ENCODE measurements at regions not wholly inside any gene's neighbourhood (a gene's known extent, or its start where the extent isn't known, plus 50 kb on each side); places are given as distances from the start of the nearest gene placed in this dataset.

- ATAC-seq: no peak
- TF ChIP-seq CTCF (IDR thresholded peaks at IDR 0.05): no peak
- Histone ChIP-seq H3K27ac (no peak overlapping the region), H3K36me3 (no peaks in the 10 kb centered on the region), H3K9me3 (peaks cover 0 to under 1% (median 0%) of the 10 kb centered on the region in 11 donors), H3K27me3 (peaks cover 0 to 19% (median 8%) of the 10 kb centered on the region in 7 donors), H3K4me3 (no peak overlapping the region), H3K4me1 (no peaks in the 10 kb centered on the region)
- WGBS, 2 donors: 82% methylated on average over 6 of the region's 6 CpGs
- DNase-seq: no peak
- intact Hi-C loops (cut with DNase I): loop anchor here in 3 of 10 donors (2.0 to 10.0 kb wide), 3 partner anchors 129 to 137 kb away; no protein-coding TSS in a partner anchor
Observed at GRCh38 chr12:131403676-131404075, 307.2 kb upstream of the SFSWAP start.

- Histone ChIP-seq H3K9me3 (no peaks in the 10 kb centered on the region), H3K36me3 (no peaks in the 10 kb centered on the region), H3K27me3 (peaks cover 0 to 21% (median 8%) of the 10 kb centered on the region in 7 donors), H3K27ac (no peak overlapping the region), H3K4me3 (no peak overlapping the region), H3K4me1 (no peaks in the 10 kb centered on the region)
- no peak for TF ChIP-seq CTCF (IDR thresholded peaks at IDR 0.05)
- DNase-seq: no peak
- intact Hi-C loops (cut with DNase I): loop anchor here in 2 of 10 donors (5.0 to 10.0 kb wide), 2 partner anchors 130 to 137 kb away; no protein-coding TSS in a partner anchor
- 91 to 94% methylated on average over 3 of the region's 3 CpGs for WGBS, 2 donors
- no peak for ATAC-seq
Observed at GRCh38 chr12:131404705-131405104, 306.2 kb upstream of the SFSWAP start.

- Histone ChIP-seq H3K9me3 (no peaks in the 10 kb centered on the region), H3K4me1 (no peaks in the 10 kb centered on the region), H3K4me3 (no peak overlapping the region), H3K27me3 (peaks cover 0 to 31% (median 8%) of the 10 kb centered on the region in 7 donors), H3K27ac (no peak overlapping the region), H3K36me3 (no peaks in the 10 kb centered on the region)
- no peak for DNase-seq
- TF ChIP-seq CTCF (IDR thresholded peaks at IDR 0.05): no peak
- no peak for ATAC-seq
- intact Hi-C loops (cut with DNase I): loop anchor here in 1 of 10 donors (10.0 kb wide), 1 partner anchor 133 kb away; no protein-coding TSS in a partner anchor
- WGBS, 2 donors: 60 to 62% methylated on average over 15 of the region's 15 CpGs
Observed at GRCh38 chr12:131407221-131408035, 303.5 kb upstream of the SFSWAP start.

GRCh38 chr12:131408036-131408365 is 302.9 kb upstream of the SFSWAP start:
- no peak for ATAC-seq
- WGBS, 2 donors: 77 to 83% methylated on average over 6 of the region's 6 CpGs
- no peak for TF ChIP-seq CTCF (IDR thresholded peaks at IDR 0.05)

More at GRCh38 chr12:131408036-131408365, 302.9 kb upstream of the SFSWAP start:
- H3K9me3 ChIP-seq: no peaks in the 10 kb centered on the region
- intact Hi-C loops (cut with DNase I): loop anchor here in 1 of 10 donors (10.0 kb wide), 1 partner anchor 133 kb away; no protein-coding TSS in a partner anchor
- no peaks in the 10 kb centered on the region for H3K4me1 ChIP-seq
- no peak for DNase-seq
- H3K4me3 ChIP-seq: no peak overlapping the region
- peaks cover 0 to 37% (median 9%) of the 10 kb centered on the region in 7 donors for H3K27me3 ChIP-seq
- no peak overlapping the region for H3K27ac ChIP-seq
- H3K36me3 ChIP-seq: no peaks in the 10 kb centered on the region
